K562 (cell line): ENCODE measurements at regions not wholly inside any gene's neighbourhood (a gene's known extent, or its start where the extent isn't known, plus 50 kb on each side); places are given as distances from the start of the nearest gene placed in this dataset.

ENCODE experiments used
- ATAC-seq: fragments of 200-7000 bp; cut with Tn5 transposase; 3 replicates; pipeline ENCODE4 v1.9.1; 2020; ENCODE audit warnings: moderate library complexity
- BruUV-seq: library from RNA; stranded (reverse); fragments of 400-500 nt; replicated peaks from 2 replicates; lab custom pipeline; 2021; lab: Mats Ljungman, UMichigan
- CTCF ChIA-PET: fragments of 300-600 bp; formaldehyde crosslinking; extraction: SDS; loops from one replicate; lab custom pipeline; 2021; ENCODE audit warnings: low intra/inter-chr PET ratio; lab: Yijun Ruan, JAX
- POLR2A ChIA-PET: fragments of 300-600, 350-650 bp; sonication (Branson Sonifier 250); formaldehyde crosslinking; extraction: SDS; loops from one replicate; lab custom pipeline; 2021; ENCODE audit warnings: antibody characterized with exemption, inconsistent platforms; lab: Yijun Ruan, JAX
- DNase-seq, 4 experiments: peaks; one replicate each; pipeline versions ENCODE4 v3.0.0 to v3.0.0-alpha.2; 2011 to 2018; ENCODE audit warnings: low spot score in 3 of 4, mixed read lengths in 3 of 4; ENCODE audit errors: extremely low read depth in 1 of 4
- FAIRE-seq: peaks from 2 replicates; lab custom pipeline; 2011; peaks lifted over from hg19 to GRCh38; lab: Jason Lieb, UNC
- H2AFZ ChIP-seq: 2 replicates; pipeline ENCODE4 v1.6.0; 2011; ENCODE audit warnings: low read depth, low read length, control low read depth, inconsistent platforms
- H3K27ac ChIP-seq: fragments of 200-600 bp; 3 replicates; pipeline ENCODE4 v1.8.0; 2011; ENCODE audit warnings: low read depth, mild to moderate bottlenecking, control low read depth, inconsistent platforms, low read length, moderate library complexity, mixed read lengths; ENCODE audit errors: extremely low read depth
- H3K27me3 ChIP-seq, 2 experiments: fragments of 300-600 bp in 1 of 2; 2 replicates in 1 of 2; 3 replicates in 1 of 2; pipeline versions ENCODE4 v1.6.0 to v1.8.0; 2011; ENCODE audit warnings: inconsistent platforms in 2 of 2, low read length in 2 of 2, mild to moderate bottlenecking in 1 of 2, mixed read lengths in 1 of 2, moderate library complexity in 1 of 2; ENCODE audit not compliant: control insufficient read depth in 2 of 2, insufficient read depth in 2 of 2
- H3K36me3 ChIP-seq: fragments of 300-600 bp; 3 replicates; pipeline ENCODE4 v1.8.0; 2011; ENCODE audit warnings: mild to moderate bottlenecking, low read length, inconsistent platforms; ENCODE audit not compliant: control insufficient read depth, insufficient read depth
- H3K4me1 ChIP-seq, 2 experiments: fragments of 200-600 bp in 1 of 2; replicated peaks in 1 of 2; 2 replicates in 1 of 2; 3 replicates in 1 of 2; pipeline versions ENCODE4 v1.5.1 to v1.8.0; 2011; ENCODE audit warnings: inconsistent platforms in 2 of 2, low read length in 2 of 2, mild to moderate bottlenecking in 1 of 2, mixed read lengths in 1 of 2, moderate library complexity in 1 of 2; ENCODE audit not compliant: control insufficient read depth in 2 of 2, insufficient read depth in 2 of 2
- H3K4me2 ChIP-seq: 2 replicates; pipeline ENCODE4 v1.6.1; 2011; ENCODE audit warnings: low read length, control low read depth, inconsistent platforms, mixed read lengths; ENCODE audit not compliant: insufficient read depth
- H3K4me3 ChIP-seq: fragments of 200-600 bp; sonication (generic), shearing (Covaris generic); 2 replicates; pipeline ENCODE4 v1.5.1; 2016; ENCODE audit warnings: control low read depth, inconsistent platforms
- H3K79me2 ChIP-seq: fragments of 200-600 bp; 3 replicates; pipeline ENCODE4 v1.8.0; 2011; ENCODE audit warnings: low read length, inconsistent platforms; ENCODE audit not compliant: control insufficient read depth, insufficient read depth
- H3K9ac ChIP-seq, 2 experiments: 2 replicates each; pipeline versions ENCODE4 v1.6.0 to v1.6.1; 2011; ENCODE audit warnings: low read depth in 2 of 2, low read length in 2 of 2, control low read depth in 1 of 2, inconsistent platforms in 1 of 2, mild to moderate bottlenecking in 1 of 2, mixed read lengths in 1 of 2; ENCODE audit not compliant: insufficient read depth in 1 of 2
- H3K9me1 ChIP-seq: one replicate; pipeline ENCODE4 v1.6.0; 2011; ENCODE audit warnings: inconsistent platforms, mild to moderate bottlenecking, low read length, moderate library complexity; ENCODE audit not compliant: control insufficient read depth, insufficient read depth
- H3K9me3 ChIP-seq: replicated peaks from 2 replicates; pipeline ENCODE4 v1.5.1; 2011; ENCODE audit warnings: low read depth, low read length, inconsistent platforms; ENCODE audit not compliant: control insufficient read depth, insufficient read depth
- H4K20me1 ChIP-seq: replicated peaks from 2 replicates; pipeline ENCODE4 v1.6.1; 2011; ENCODE audit warnings: low read length, inconsistent platforms, mixed read lengths; ENCODE audit not compliant: control insufficient read depth, insufficient read depth
- KLF10 ChIP-seq: fragments of 250-450 bp; sonication (Bioruptor Pico); IDR thresholded peaks from 2 replicates; pipeline ENCODE4 v1.6.1; 2021; ENCODE audit warnings: matching md5 sums
- NUFIP1 ChIP-seq: fragments of 450-650 bp; IDR thresholded peaks from 2 replicates; pipeline ENCODE4 v1.6.1; 2018; ENCODE audit not compliant: partially characterized antibody
- PHB2 ChIP-seq: fragments of 450-650 bp; IDR thresholded peaks from 2 replicates; pipeline ENCODE4 v1.6.1; 2017; ENCODE audit warnings: low read depth
- POLR3A ChIP-seq: IDR thresholded peaks from 2 replicates; pipeline ENCODE4 v1.6.1; 2011; ENCODE audit warnings: borderline replicate concordance, mild to moderate bottlenecking, moderate library complexity; ENCODE audit not compliant: insufficient read length, insufficient read depth; ENCODE audit errors: extremely low read depth
- SIX5 ChIP-seq, 2 experiments: IDR thresholded peaks; 2 replicates each; pipeline ENCODE4 v1.6.1; 2011; ENCODE audit warnings: low read length in 2 of 2, borderline replicate concordance in 1 of 2, low read depth in 1 of 2, mild to moderate bottlenecking in 1 of 2, moderate library complexity in 1 of 2; ENCODE audit not compliant: insufficient read depth in 1 of 2
- ZNF23 ChIP-seq: fragments of 250-450 bp; sonication (Bioruptor Pico); IDR thresholded peaks from 2 replicates; pipeline ENCODE4 v1.4.0; 2020; ENCODE audit warnings: mild to moderate bottlenecking
- WGBS: fragments of 100-300 bp; shearing (Covaris generic); methylation state at CpG from one replicate; pipeline ENCODE4 v1.1.6; 2016; ENCODE audit warnings: low coverage, mixed read lengths; ENCODE audit not compliant: insufficient coverage; ENCODE audit errors: missing lambda C conversion rate; 5-methylcytosine and 5-hydroxymethylcytosine counted together
- in situ Hi-C: fragments of 300-500 bp; cut with MboI; formaldehyde crosslinking; loops from 4 replicates; pipeline ENCODE4 v1.15.0; 2018; ENCODE audit warnings: inconsistent platforms, mixed read lengths
- intact Hi-C: fragments of 100-400 bp; cut with micrococcal nuclease; formaldehyde crosslinking; loops from 2 replicates; pipeline ENCODE4 v1.14.2; 2022
- TF ChIP-seq, protein P1 (sequence below), 2 experiments: fragments of 450-650 bp in 1 of 2; sonication (generic) in 1 of 2; formaldehyde crosslinking; conservative IDR thresholded peaks; 2 replicates each; pipeline versions ENCODE4 v1.4.0 to v1.8.1; 2020 to 2022; ENCODE audit warnings: mild to moderate bottlenecking in 1 of 2, missing genetic modification reagents in 1 of 2

DNA sequence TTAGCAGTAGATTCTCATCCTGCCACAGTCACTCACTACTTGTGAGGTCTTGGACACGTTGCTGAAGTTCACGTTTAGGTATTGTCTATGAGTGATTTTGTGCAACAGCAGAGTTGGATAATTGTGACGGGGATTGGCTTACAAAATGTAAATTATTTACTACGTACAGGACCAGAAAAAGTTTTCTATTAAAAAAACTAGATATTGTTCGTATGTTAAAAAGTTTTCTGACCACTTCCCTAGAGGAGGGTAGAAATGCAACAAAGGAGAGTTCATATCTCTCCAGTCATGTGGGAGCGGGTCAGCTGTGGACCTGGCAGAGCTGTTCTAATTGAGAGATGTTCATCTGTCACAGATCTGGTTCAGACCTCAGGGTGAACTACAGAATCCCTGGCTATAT is 976.1 kb upstream of the NUDT12 start:
- TF ChIP-seq POLR3A, result no peak
- POLR2A ChIA-PET, result no interaction called here
- no peak overlapping the region for H3K9ac ChIP-seq
- no peaks in the 10 kb centered on the region for H3K79me2 ChIP-seq
- H3K4me1 ChIP-seq, result no peaks in the 10 kb centered on the region
- ATAC-seq, result no peak
- H2AFZ ChIP-seq, result no peak overlapping the region
- no peak overlapping the region for H3K27ac ChIP-seq
- BruUV-seq, result no TSS peak
- no peaks in the 10 kb centered on the region for H3K9me1 ChIP-seq
- no peak overlapping the region for H3K4me3 ChIP-seq
- no peaks in the 10 kb centered on the region for H3K27me3 ChIP-seq
- no peak for DNase-seq
- in situ Hi-C loops, result no loop called here
- no peak for FAIRE-seq
- no peak overlapping the region for H3K4me2 ChIP-seq
- H3K9me3 ChIP-seq, result no peaks in the 10 kb centered on the region; the same call in 1 of the 2 replicates
- WGBS, result 0% methylated on average over 6 of the region's 6 CpGs
- intact Hi-C loops, result no loop called here
- CTCF ChIA-PET, result no interaction called here
- H4K20me1 ChIP-seq, result no peaks in the 10 kb centered on the region
- H3K36me3 ChIP-seq, result no peaks in the 10 kb centered on the region

DNA sequence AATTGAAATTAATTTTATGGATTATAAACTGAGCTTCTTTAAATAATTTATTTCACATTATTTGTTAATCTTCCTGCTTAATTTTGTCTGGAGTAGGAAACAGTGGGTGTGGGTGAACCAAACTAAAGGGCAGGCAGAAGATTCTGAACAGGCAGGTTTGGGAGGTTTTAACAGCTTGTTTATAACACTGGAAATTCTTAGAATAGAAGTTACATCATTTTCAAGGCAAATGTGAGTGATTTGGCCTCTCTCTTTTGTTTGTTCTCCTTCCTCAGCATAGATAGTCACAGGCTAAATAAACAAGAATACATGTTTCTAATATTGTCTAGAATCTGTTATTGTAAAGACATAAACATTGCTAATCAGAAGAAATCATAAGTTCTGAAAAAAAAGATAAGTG is 970.9 kb upstream of the NUDT12 start:
- in situ Hi-C loops (no loop called here), intact Hi-C loops (no loop called here)
- no peaks in the 10 kb centered on the region for H3K27me3 ChIP-seq
- no peaks in the 10 kb centered on the region for H4K20me1 ChIP-seq
- FAIRE-seq (no peak), DNase-seq (no peak), ATAC-seq (no peak)
- no peaks in the 10 kb centered on the region for H3K9me1 ChIP-seq
- no peak overlapping the region for H3K27ac ChIP-seq
- no peaks in the 10 kb centered on the region for H3K9me3 ChIP-seq
- no peak overlapping the region for H3K9ac ChIP-seq
- BruUV-seq, result no TSS peak
- no peak overlapping the region for H2AFZ ChIP-seq
- no peak overlapping the region for H3K4me3 ChIP-seq
- no peaks in the 10 kb centered on the region for H3K36me3 ChIP-seq
- TF ChIP-seq ZNF23 (CRISPR knock-in tag), result no peak
- TF ChIP-seq KLF10 (CRISPR knock-in tag), result no peak
- no peak for TF ChIP-seq PHB2
- no peak for TF ChIP-seq SIX5 (IDR thresholded peaks at IDR 0.05; ENCODE audit: borderline replicate concordance in 1 of 2, insufficient read depth in 1 of 2, low read depth in 1 of 2, low read length in 2 of 2)
- no peak for TF ChIP-seq NUFIP1
- TF ChIP-seq, protein P1, sequence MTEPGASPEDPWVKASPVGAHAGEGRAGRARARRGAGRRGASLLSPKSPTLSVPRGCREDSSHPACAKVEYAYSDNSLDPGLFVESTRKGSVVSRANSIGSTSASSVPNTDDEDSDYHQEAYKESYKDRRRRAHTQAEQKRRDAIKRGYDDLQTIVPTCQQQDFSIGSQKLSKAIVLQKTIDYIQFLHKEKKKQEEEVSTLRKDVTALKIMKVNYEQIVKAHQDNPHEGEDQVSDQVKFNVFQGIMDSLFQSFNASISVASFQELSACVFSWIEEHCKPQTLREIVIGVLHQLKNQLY (CRISPR knock-in tag; conservative IDR thresholded peaks at IDR 0.05), result no peak
- no peaks in the 10 kb centered on the region for H3K79me2 ChIP-seq
- H3K4me2 ChIP-seq, result no peak overlapping the region
- CTCF ChIA-PET, result no interaction called here
- POLR2A ChIA-PET, result no interaction called here
- no peaks in the 10 kb centered on the region for H3K4me1 ChIP-seq
